GM23248 (cell line): ENCODE measurements at regions not wholly inside any gene's neighbourhood (a gene's known extent, or its start where the extent isn't known, plus 50 kb on each side); places are given as distances from the start of the nearest gene placed in this dataset.

Experiments
- DNase-seq: peaks from one replicate; pipeline ENCODE4 v3.0.0-alpha.2; 2015
- H2AFZ ChIP-seq: fragments of 200-600 bp; sonication (generic); 2 replicates; pipeline ENCODE4 v1.6.1; 2016; ENCODE audit warnings: antibody characterized with exemption
- H3F3A ChIP-seq: fragments of 200-600 bp; sonication (generic); 2 replicates; pipeline ENCODE4 v1.6.1; 2016; ENCODE audit warnings: mild to moderate bottlenecking, antibody characterized with exemption, mixed run types; ENCODE audit not compliant: insufficient read depth
- H3K27ac ChIP-seq: fragments of 200-600 bp; sonication (generic); 2 replicates; pipeline ENCODE4 v1.5.1; 2016; ENCODE audit warnings: mild to moderate bottlenecking
- H3K27me3 ChIP-seq: fragments of 200-600 bp; sonication (generic); replicated peaks from 2 replicates; pipeline ENCODE4 v1.6.1; 2016; ENCODE audit warnings: mild to moderate bottlenecking; ENCODE audit not compliant: insufficient read depth
- H3K36me3 ChIP-seq: fragments of 200-600 bp; sonication (generic); 2 replicates; pipeline ENCODE4 v1.6.1; 2016; ENCODE audit warnings: low read depth, mild to moderate bottlenecking
- H3K4me1 ChIP-seq: fragments of 200-600 bp; sonication (generic); 2 replicates; pipeline ENCODE4 v1.6.1; 2016; ENCODE audit warnings: mild to moderate bottlenecking; ENCODE audit not compliant: insufficient read depth
- H3K4me2 ChIP-seq: fragments of 200-600 bp; sonication (generic); one replicate; pipeline ENCODE4 v1.6.1; 2016; ENCODE audit warnings: mild to moderate bottlenecking; ENCODE audit not compliant: unreplicated experiment
- H3K4me3 ChIP-seq: fragments of 200-600 bp; sonication (generic); 2 replicates; pipeline ENCODE4 v1.5.1; 2016; ENCODE audit warnings: mild to moderate bottlenecking
- H3K79me2 ChIP-seq: fragments of 200-600 bp; sonication (generic); 2 replicates; pipeline ENCODE4 v1.6.1; 2016; ENCODE audit warnings: mild to moderate bottlenecking; ENCODE audit not compliant: insufficient read depth
- H3K9ac ChIP-seq: fragments of 200-600 bp; sonication (generic); 2 replicates; pipeline ENCODE4 v1.6.1; 2016; ENCODE audit warnings: mild to moderate bottlenecking
- H3K9me2 ChIP-seq: fragments of 200-600 bp; sonication (generic); 2 replicates; pipeline ENCODE4 v1.6.1; 2016; ENCODE audit warnings: mixed run types, mild to moderate bottlenecking, moderate library complexity; ENCODE audit not compliant: insufficient read depth
- H3K9me3 ChIP-seq: fragments of 200-600 bp; sonication (generic); one replicate; pipeline ENCODE4 v1.6.1; 2017; ENCODE audit warnings: low read depth
- H4K20me1 ChIP-seq: fragments of 200-600 bp; sonication (generic); 2 replicates; pipeline ENCODE4 v1.6.0; 2016; ENCODE audit not compliant: insufficient read depth
- EZH2 ChIP-seq: fragments of 200-600 bp; sonication (generic); IDR thresholded peaks from 2 replicates; pipeline ENCODE4 v1.6.1; 2018; ENCODE audit warnings: antibody characterized with exemption, mild to moderate bottlenecking; ENCODE audit not compliant: insufficient read depth, poor library complexity, severe bottlenecking
- EZH2phosphoT487 ChIP-seq: fragments of 200-600 bp; sonication (generic); IDR thresholded peaks from 2 replicates; pipeline ENCODE4 v1.6.1; 2018; ENCODE audit warnings: antibody characterized with exemption, moderate library complexity, mild to moderate bottlenecking, low read depth; ENCODE audit not compliant: insufficient read depth
- WGBS, 2 experiments: methylation state at CpG; one replicate each; pipeline ENCODE4 v1.1.6; 2015 to 2017; ENCODE audit warnings: low lambda C conversion rate in 2 of 2, low coverage in 1 of 2; ENCODE audit errors: missing lambda C conversion rate in 2 of 2; 5-methylcytosine and 5-hydroxymethylcytosine counted together
- in situ Hi-C: fragments of 300-500 bp; cut with MboI; formaldehyde crosslinking; loops from 2 replicates; pipeline ENCODE4 v1.15.0; 2020

GRCh38 chr11:130526846-130527245, 78.4 kb downstream of the ADAMTS15 start:
- DNase-seq, result no peak
- 94 to 95% methylated on average over 3 of the region's 3 CpGs for WGBS, 2 experiments

GRCh38 chr11:130527636-130528297, 79.3 kb downstream of the ADAMTS15 start:
- Histone ChIP-seq H4K20me1 (no peaks in the 10 kb centered on the region), H3K36me3 (no peaks in the 10 kb centered on the region), H2AFZ (no peak overlapping the region), H3K27me3 (no peaks in the 10 kb centered on the region), H3K79me2 (no peaks in the 10 kb centered on the region), H3K4me2 (no peak overlapping the region), H3K9me2 (no peaks in the 10 kb centered on the region), H3K9ac (no peak overlapping the region), H3K4me3 (no peak overlapping the region), H3K4me1 (peaks cover 17% of the 10 kb centered on the region), H3K27ac (no peak overlapping the region), H3K9me3 (no peaks in the 10 kb centered on the region), H3F3A (peaks cover 19% of the 10 kb centered on the region)
- in situ Hi-C loops, result no loop called here
- DNase-seq, result no peak
- WGBS, 2 experiments, result 93 to 95% methylated on average over 5 of the region's 5 CpGs
- TF ChIP-seq EZH2phosphoT487, result no peak

More at GRCh38 chr11:130526846-130527245, 78.4 kb downstream of the ADAMTS15 start:
- Histone ChIP-seq H3K4me2 (no peak overlapping the region), H3F3A (peaks cover 22% of the 10 kb centered on the region), H3K79me2 (no peaks in the 10 kb centered on the region), H3K36me3 (no peaks in the 10 kb centered on the region), H4K20me1 (no peaks in the 10 kb centered on the region), H2AFZ (no peak overlapping the region), H3K9me3 (no peaks in the 10 kb centered on the region), H3K27ac (no peak overlapping the region), H3K27me3 (no peaks in the 10 kb centered on the region), H3K4me3 (no peak overlapping the region), H3K4me1 (peaks cover 24% of the 10 kb centered on the region), H3K9me2 (no peaks in the 10 kb centered on the region), H3K9ac (no peak overlapping the region)
- in situ Hi-C loops, result no loop called here
- no peak for TF ChIP-seq EZH2phosphoT487
- no peak for TF ChIP-seq EZH2

- Histone ChIP-seq H3K9ac (no peak overlapping the region), H3K36me3 (no peaks in the 10 kb centered on the region), H3K9me2 (no peaks in the 10 kb centered on the region), H2AFZ (no peak overlapping the region), H3K27ac (no peak overlapping the region), H3K4me2 (no peak overlapping the region), H3K4me1 (peaks cover 9% of the 10 kb centered on the region), H3K27me3 (no peaks in the 10 kb centered on the region), H4K20me1 (no peaks in the 10 kb centered on the region), H3K9me3 (no peaks in the 10 kb centered on the region), H3K79me2 (no peaks in the 10 kb centered on the region), H3F3A (peaks cover 11% of the 10 kb centered on the region), H3K4me3 (no peak overlapping the region)
- TF ChIP-seq EZH2phosphoT487 (no peak), EZH2 (no peak)
- DNase-seq, result no peak
- in situ Hi-C loops, result no loop called here
- WGBS, 2 experiments, result 67 to 73% methylated on average over 15 to 16 of the region's 16 CpGs
Observed at GRCh38 chr11:130528298-130529261, 80.1 kb downstream of the ADAMTS15 start.

- Histone ChIP-seq H3K27me3 (no peaks in the 10 kb centered on the region), H3K9me3 (no peaks in the 10 kb centered on the region), H3K4me3 (no peak overlapping the region), H3K9me2 (no peaks in the 10 kb centered on the region), H3K4me2 (no peak overlapping the region), H3K79me2 (no peaks in the 10 kb centered on the region), H3K36me3 (no peaks in the 10 kb centered on the region), H2AFZ (no peak overlapping the region), H4K20me1 (no peaks in the 10 kb centered on the region), H3K27ac (no peak overlapping the region), H3K9ac (no peak overlapping the region), H3F3A (peaks cover 5% of the 10 kb centered on the region; the same call in 1 of the 2 replicates), H3K4me1 (peaks cover 4% of the 10 kb centered on the region; the same call in 1 of the 2 replicates)
- DNase-seq, result no peak
- 86 to 89% methylated on average over 5 of the region's 5 CpGs for WGBS, 2 experiments
- TF ChIP-seq EZH2, result no peak
- TF ChIP-seq EZH2phosphoT487, result no peak
- in situ Hi-C loops, result no loop called here
Observed at GRCh38 chr11:130529366-130529765, 80.9 kb downstream of the ADAMTS15 start.
